Kidney (tissue), 13 donors: ENCODE measurements at regions not wholly inside any gene's neighbourhood (a gene's known extent, or its start where the extent isn't known, plus 50 kb on each side); places are given as distances from the start of the nearest gene placed in this dataset.
A peak's percentile ranks its signal among the peaks of the same experiment; 100 is the strongest.
"Not testable (repeated sequence)": the region's sequence is repeated elsewhere in the genome, so short reads cannot be mapped to it uniquely, and the experiment has no call there.

Experiments used
- DNase-seq, 5 donors: peaks; one replicate each; pipeline ENCODE4 v3.0.0-alpha.2; 2013 to 2020
- FAIRE-seq: peaks from 2 replicates; lab custom pipeline; 2012; peaks lifted over from hg19 to GRCh38; lab: Jason Lieb, UNC
- H3K27ac ChIP-seq, 2 donors: one replicate each; pipeline ENCODE4 v1.7.0; 2013; ENCODE audit warnings: low read depth in 2 of 2, low read length in 2 of 2, inconsistent platforms in 1 of 2
- H3K27me3 ChIP-seq: one replicate; pipeline ENCODE4 v1.7.1; 2013; ENCODE audit warnings: low read length, inconsistent platforms; ENCODE audit not compliant: control insufficient read depth, insufficient read depth
- H3K36me3 ChIP-seq, 3 donors: one replicate each; pipeline versions ENCODE4 v1.7.0 to v1.7.1; 2013; ENCODE audit warnings: low read length in 3 of 3, control low read depth in 1 of 3, inconsistent platforms in 1 of 3; ENCODE audit not compliant: insufficient read depth in 3 of 3, control insufficient read depth in 2 of 3
- H3K4me1 ChIP-seq, 3 donors: one replicate each; pipeline versions ENCODE4 v1.7.0 to v1.7.1; 2013; ENCODE audit warnings: low read length in 3 of 3, inconsistent platforms in 1 of 3, low read depth in 1 of 3; ENCODE audit not compliant: control insufficient read depth in 2 of 3, insufficient read depth in 2 of 3
- H3K4me3 ChIP-seq, 3 donors: one replicate each; pipeline versions ENCODE4 v1.7.0 to v1.8.1; 2013; ENCODE audit warnings: low read length in 3 of 3, control low read depth in 1 of 3, inconsistent platforms in 1 of 3
- H3K9ac ChIP-seq, 3 donors: one replicate each; pipeline versions ENCODE4 v1.7.0 to v1.7.1; 2013; ENCODE audit warnings: low read length in 3 of 3, control low read depth in 1 of 3, inconsistent platforms in 1 of 3
- H3K9me3 ChIP-seq, 3 donors: one replicate each; pipeline versions ENCODE4 v1.7.0 to v1.7.1; 2013; ENCODE audit warnings: low read length in 3 of 3, control low read depth in 1 of 3, inconsistent platforms in 1 of 3; ENCODE audit not compliant: control insufficient read depth in 2 of 3, insufficient read depth in 1 of 3
- intact Hi-C: fragments of 100-400 bp; cut with DNase I; formaldehyde crosslinking; loops from one replicate; pipeline ENCODE4 v1.11.1; 2022
- TF ChIP-seq, protein P1 (sequence below): IDR thresholded peaks from 3 replicates; pipeline ENCODE4 v1.5.1; 2012; ENCODE audit warnings: mild to moderate bottlenecking, moderate library complexity, borderline replicate concordance; ENCODE audit not compliant: insufficient read depth; ENCODE audit errors: extremely low read depth
- donor health status: control.
- donor health status: control.
- donor health status: control.
- donor health status: control.
- donor health status: control.
- donor health status: DM: yes; HTN: yes; CAD: no.
- donor health status: Normal renal cell carcinoma (clear cell type).

DNA sequence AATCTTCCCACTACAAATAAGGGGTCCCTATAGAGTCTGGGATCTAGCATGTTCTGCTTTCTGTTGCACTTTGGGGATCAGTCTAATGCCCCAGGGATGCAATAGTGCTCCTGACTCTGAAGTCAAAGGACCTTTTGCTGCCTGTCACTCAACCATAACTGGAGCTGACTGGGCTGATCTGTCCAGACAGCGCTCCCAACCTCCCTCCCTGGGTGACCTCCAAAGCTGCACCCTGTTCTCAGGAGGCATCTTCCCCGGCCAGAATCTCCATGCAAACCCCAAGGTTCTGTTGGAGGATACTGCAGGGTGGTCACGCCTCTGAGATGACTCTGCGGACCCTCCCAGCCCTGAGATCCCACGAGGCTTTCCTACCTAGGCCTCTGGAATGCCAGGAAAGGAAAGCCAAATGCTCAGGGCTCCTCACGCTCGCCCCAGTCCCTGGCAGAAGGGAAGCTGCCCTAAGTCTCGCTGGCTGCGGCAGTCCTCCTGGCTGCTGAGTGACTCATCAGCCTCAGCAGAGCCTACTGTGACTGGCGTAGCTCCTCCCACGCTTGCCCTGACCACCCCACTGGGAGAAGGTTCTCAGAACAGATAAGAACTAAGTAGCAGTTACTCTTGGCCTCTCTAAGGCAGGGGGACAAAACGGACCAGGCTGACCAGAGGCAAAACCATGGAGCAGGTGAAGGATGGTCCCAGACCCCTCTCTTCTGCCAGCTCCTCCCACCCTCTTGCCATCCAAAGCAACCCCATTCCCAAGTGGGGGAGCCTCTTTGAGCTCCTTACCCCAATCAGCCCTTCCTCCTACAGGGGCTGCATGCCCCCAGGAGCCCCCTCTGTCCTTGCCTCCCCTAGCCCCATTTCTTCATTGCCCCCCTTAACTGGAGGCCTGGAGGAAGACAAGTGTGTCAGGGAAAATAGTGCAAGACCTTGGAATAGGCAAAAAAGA is 124.1 kb upstream of the TNRC6C start:
- DNase-seq (peak in 1 of 5 donors; percentile 86), FAIRE-seq (no peak)
- no peak overlapping the region for H3K9ac ChIP-seq

DNA sequence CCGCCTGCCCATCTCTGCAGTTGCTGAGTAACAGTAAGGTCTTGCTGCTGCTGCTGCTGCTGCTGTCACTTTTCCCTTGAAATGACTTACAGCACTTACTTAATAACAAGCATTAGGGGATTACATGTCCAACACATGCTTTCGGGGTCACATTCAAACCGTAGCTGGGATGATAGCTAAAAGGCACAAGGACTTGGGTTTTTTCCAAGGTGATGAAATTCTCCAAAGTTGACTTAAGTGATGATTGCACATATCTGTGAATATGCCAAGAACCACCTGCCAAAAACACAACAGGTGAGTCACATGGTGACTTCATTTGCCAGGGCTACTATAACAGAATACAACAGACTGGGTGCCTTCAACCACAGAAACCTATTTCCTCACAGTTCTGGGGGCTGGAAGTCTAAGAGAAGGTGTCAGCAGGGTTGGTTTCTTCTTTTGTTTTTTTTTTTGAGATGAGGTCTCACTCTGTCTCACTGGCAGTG is 121.9 kb upstream of the TNRC6C start:
- no peak for FAIRE-seq

More for the DNA sequence above, 124.1 kb upstream of the TNRC6C start:
- TF ChIP-seq, protein P1, sequence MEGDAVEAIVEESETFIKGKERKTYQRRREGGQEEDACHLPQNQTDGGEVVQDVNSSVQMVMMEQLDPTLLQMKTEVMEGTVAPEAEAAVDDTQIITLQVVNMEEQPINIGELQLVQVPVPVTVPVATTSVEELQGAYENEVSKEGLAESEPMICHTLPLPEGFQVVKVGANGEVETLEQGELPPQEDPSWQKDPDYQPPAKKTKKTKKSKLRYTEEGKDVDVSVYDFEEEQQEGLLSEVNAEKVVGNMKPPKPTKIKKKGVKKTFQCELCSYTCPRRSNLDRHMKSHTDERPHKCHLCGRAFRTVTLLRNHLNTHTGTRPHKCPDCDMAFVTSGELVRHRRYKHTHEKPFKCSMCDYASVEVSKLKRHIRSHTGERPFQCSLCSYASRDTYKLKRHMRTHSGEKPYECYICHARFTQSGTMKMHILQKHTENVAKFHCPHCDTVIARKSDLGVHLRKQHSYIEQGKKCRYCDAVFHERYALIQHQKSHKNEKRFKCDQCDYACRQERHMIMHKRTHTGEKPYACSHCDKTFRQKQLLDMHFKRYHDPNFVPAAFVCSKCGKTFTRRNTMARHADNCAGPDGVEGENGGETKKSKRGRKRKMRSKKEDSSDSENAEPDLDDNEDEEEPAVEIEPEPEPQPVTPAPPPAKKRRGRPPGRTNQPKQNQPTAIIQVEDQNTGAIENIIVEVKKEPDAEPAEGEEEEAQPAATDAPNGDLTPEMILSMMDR: no peak
- H3K27me3 ChIP-seq: no peaks in the 10 kb centered on the region
- no peaks in the 10 kb centered on the region for H3K36me3 ChIP-seq
- H3K27ac ChIP-seq: no peak overlapping the region
- H3K4me1 ChIP-seq: peaks cover 0 to 16% (median 9%) of the 10 kb centered on the region in 3 donors
- H3K9me3 ChIP-seq: no peaks in the 10 kb centered on the region
- intact Hi-C loops: no loop called here
- no peak overlapping the region for H3K4me3 ChIP-seq

DNA sequence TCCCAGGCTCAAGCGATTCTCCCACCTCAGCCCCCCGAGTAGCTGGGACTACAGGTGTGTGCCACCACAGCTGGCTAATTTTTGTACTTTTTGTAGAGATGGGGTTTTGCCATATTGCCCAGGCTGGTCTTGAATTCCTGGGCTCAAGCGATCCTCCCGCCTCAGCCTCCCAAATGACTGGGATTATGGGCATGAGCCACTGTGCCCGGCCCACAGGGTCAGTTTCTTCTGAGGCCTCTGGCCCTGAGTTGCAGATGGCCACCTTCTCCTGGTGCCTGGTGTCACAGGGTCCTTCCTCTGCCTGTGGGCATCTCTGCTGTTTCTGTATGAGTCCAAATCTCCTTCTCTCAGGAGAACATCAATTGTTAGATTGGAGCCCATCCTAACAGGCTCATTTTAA is 121.4 kb upstream of the TNRC6C start:
- H3K4me3 ChIP-seq, intact Hi-C loops, FAIRE-seq, H3K4me1 ChIP-seq, H3K27ac ChIP-seq, H3K9ac ChIP-seq, H3K27me3 ChIP-seq, H3K36me3 ChIP-seq, H3K9me3 ChIP-seq: not testable (repeated sequence)
- DNase-seq: peak in 1 of 5 donors; percentile 20

More for the DNA sequence above, 121.9 kb upstream of the TNRC6C start:
- no peak overlapping the region for H3K4me3 ChIP-seq
- no peaks in the 10 kb centered on the region for H3K9me3 ChIP-seq
- TF ChIP-seq, protein P1: no peak
- no peaks in the 10 kb centered on the region for H3K36me3 ChIP-seq
- intact Hi-C loops: no loop called here
- DNase-seq: no peak
- no peak overlapping the region for H3K27ac ChIP-seq
- H3K4me1 ChIP-seq: peaks cover 0 to 3% (median 1%) of the 10 kb centered on the region in 3 donors
- no peak overlapping the region for H3K9ac ChIP-seq
- H3K27me3 ChIP-seq: no peaks in the 10 kb centered on the region

DNA sequence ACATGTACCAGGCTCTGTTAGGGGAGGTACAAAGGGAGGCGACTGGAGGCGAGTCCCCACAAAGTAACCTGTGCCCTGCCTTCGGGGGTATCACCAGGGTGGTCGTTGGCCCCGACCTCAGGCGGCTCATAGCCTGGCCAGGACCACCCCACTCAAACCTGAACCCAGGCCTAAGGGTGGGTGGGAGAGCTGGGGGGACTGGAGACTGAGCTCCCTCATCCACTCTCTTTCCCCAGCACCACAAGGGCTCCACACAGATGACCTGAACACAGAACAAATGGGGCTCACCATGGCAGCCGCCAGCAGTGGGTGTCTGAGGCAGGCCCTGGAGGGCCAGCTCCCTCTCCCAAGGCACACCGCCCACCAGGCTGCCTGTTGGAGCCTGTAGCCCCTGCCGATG is 120.6 kb upstream of the TNRC6C start:
- H3K9me3 ChIP-seq: no peaks in the 10 kb centered on the region
- no peaks in the 10 kb centered on the region for H3K27me3 ChIP-seq
- H3K4me1 ChIP-seq: peaks cover 0 to 2% (median 0%) of the 10 kb centered on the region in 3 donors
- H3K36me3 ChIP-seq: no peaks in the 10 kb centered on the region
- no peak overlapping the region for H3K9ac ChIP-seq
- H3K4me3 ChIP-seq: no peak overlapping the region
- DNase-seq: peak in 1 of 5 donors; percentile 55
- no peak for FAIRE-seq
- no peak overlapping the region for H3K27ac ChIP-seq
- TF ChIP-seq, protein P1: no peak
- intact Hi-C loops: no loop called here
